Upper lobe of left lung (tissue), 6 donors: ENCODE measurements at regions not wholly inside any gene's neighbourhood (a gene's known extent, or its start where the extent isn't known, plus 50 kb on each side); places are given as distances from the start of the nearest gene placed in this dataset.
"Not testable (repeated sequence)": the region's sequence is repeated elsewhere in the genome, so short reads cannot be mapped to it uniquely, and the experiment has no call there.

Experiments
- ATAC-seq, 2 donors: fragments of 200-7000 bp; cut with Tn5 transposase; one replicate each; pipeline ENCODE4 v1.9.1; 2022; ENCODE audit warnings: mild to moderate bottlenecking in 2 of 2, moderate library complexity in 2 of 2; ENCODE audit not compliant: low FRiP score in 2 of 2
- DNase-seq, 2 donors: peaks; one replicate each; pipeline ENCODE4 v3.0.0-alpha.2; 2019 to 2020
- H3K27ac ChIP-seq, 4 donors: fragments of 200-600 bp; sonication (generic); one replicate each; pipeline ENCODE4 v1.5.1; 2016 to 2019
- H3K27me3 ChIP-seq, 4 donors: fragments of 200-600 bp; sonication (generic); one replicate each; pipeline ENCODE4 v1.5.1; 2017 to 2019
- H3K36me3 ChIP-seq, 4 donors: fragments of 200-600 bp; sonication (generic); one replicate each; pipeline ENCODE4 v1.5.1; 2016 to 2019
- H3K4me1 ChIP-seq, 4 donors: fragments of 200-600 bp; sonication (generic); one replicate each; pipeline ENCODE4 v1.5.1; 2018 to 2019
- H3K4me3 ChIP-seq, 4 donors: fragments of 200-600 bp; sonication (generic); one replicate each; pipeline ENCODE4 v1.5.1; 2017 to 2019; ENCODE audit warnings: mild to moderate bottlenecking in 2 of 4, moderate library complexity in 1 of 4
- H3K9me3 ChIP-seq, 4 donors: fragments of 200-600 bp; sonication (generic); one replicate each; pipeline ENCODE4 v1.5.1; 2018 to 2019
- EP300 ChIP-seq, 4 donors: sonication (generic); formaldehyde crosslinking; IDR thresholded peaks; one replicate each; pipeline ENCODE4 v1.5.1; 2017; ENCODE audit warnings: antibody characterized with exemption in 4 of 4, control low read depth in 2 of 4
- POLR2A ChIP-seq, 4 donors: fragments of 450-650 bp; IDR thresholded peaks; one replicate each; pipeline ENCODE4 v1.5.1; 2016 to 2017; ENCODE audit warnings: antibody characterized with exemption in 4 of 4, mild to moderate bottlenecking in 2 of 4
- POLR2AphosphoS5 ChIP-seq, 2 donors: sonication (generic); formaldehyde crosslinking; IDR thresholded peaks; one replicate each; pipeline ENCODE4 v1.5.1; 2017; ENCODE audit warnings: antibody characterized with exemption in 2 of 2
- WGBS, 2 donors: methylation state at CpG; one replicate each; pipeline ENCODE4 v1.1.5; 2017 to 2018; 5-methylcytosine and 5-hydroxymethylcytosine counted together
- TF ChIP-seq, protein P1 (sequence below), 6 experiments: fragments of 450-650 bp in 4 of 6; fragments of 200-600 bp in 2 of 6; sonication (generic) in 2 of 6; IDR thresholded peaks; one replicate each; pipeline ENCODE4 v1.5.1; 2016 to 2019; ENCODE audit warnings: antibody characterized with exemption in 6 of 6
- donor health status: DM: no; HTN: no; CAD: no; lungs with moderate emphysema.
- donor health status: DM: no; HTN: yes; CAD: no; lungs with severe emphysema.

DNA sequence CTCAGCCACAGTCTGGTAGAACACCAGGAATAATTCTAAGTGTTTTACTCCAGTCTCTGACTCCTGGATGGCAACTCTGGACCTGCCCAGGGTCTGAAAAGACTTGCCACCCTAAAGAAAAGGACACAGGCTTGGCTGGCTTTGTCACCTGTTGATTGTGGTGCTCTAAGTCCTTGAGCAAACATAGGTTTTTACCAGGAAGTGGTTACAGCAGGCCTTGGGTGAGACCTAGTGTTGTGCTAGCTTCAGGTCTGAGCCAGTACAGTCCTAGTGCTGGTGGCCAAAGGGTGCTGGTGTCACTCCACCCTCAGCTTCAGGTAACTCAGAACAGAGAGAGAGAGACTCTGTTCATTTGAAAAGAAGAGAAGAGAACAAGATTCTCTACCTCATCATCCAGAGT, 1239.4 kb upstream of the CRIM1 start:
- Histone ChIP-seq H3K4me1 (no peaks in the 10 kb centered on the region), H3K9me3 (no peaks in the 10 kb centered on the region), H3K27ac (no peak overlapping the region), H3K36me3 (no peaks in the 10 kb centered on the region), H3K27me3 (no peaks in the 10 kb centered on the region), H3K4me3 (no peak overlapping the region)
- TF ChIP-seq, protein P1, sequence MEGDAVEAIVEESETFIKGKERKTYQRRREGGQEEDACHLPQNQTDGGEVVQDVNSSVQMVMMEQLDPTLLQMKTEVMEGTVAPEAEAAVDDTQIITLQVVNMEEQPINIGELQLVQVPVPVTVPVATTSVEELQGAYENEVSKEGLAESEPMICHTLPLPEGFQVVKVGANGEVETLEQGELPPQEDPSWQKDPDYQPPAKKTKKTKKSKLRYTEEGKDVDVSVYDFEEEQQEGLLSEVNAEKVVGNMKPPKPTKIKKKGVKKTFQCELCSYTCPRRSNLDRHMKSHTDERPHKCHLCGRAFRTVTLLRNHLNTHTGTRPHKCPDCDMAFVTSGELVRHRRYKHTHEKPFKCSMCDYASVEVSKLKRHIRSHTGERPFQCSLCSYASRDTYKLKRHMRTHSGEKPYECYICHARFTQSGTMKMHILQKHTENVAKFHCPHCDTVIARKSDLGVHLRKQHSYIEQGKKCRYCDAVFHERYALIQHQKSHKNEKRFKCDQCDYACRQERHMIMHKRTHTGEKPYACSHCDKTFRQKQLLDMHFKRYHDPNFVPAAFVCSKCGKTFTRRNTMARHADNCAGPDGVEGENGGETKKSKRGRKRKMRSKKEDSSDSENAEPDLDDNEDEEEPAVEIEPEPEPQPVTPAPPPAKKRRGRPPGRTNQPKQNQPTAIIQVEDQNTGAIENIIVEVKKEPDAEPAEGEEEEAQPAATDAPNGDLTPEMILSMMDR (IDR thresholded peaks at IDR 0.05) = no peak
- TF ChIP-seq POLR2AphosphoS5 (IDR thresholded peaks at IDR 0.05) (no peak), EP300 (IDR thresholded peaks at IDR 0.05) (no peak), POLR2A (IDR thresholded peaks at IDR 0.05) (no peak)
- ATAC-seq = no peak
- no peak for DNase-seq

DNA sequence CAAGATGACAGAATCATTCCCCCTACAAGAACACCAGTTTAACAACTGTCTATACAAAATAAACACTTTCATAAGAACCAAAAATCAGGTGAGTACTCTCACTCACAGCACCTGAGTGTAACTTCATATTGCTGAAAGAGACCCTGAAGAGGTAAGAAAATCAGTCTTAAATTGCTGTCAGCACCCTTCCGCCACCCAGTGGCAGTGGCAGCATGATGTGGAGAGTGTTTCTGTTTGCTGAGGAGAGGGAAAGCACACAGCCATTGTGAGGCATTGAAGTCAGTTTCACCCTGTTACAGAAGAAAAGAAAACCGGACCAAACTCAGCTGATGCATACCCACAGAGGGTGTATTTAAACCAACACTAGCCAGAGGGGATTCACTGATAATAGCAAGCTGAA, 1240.8 kb upstream of the CRIM1 start:
- H3K27ac ChIP-seq = no peak overlapping the region
- H3K9me3 ChIP-seq = no peaks in the 10 kb centered on the region
- ATAC-seq = no peak
- no peaks in the 10 kb centered on the region for H3K36me3 ChIP-seq
- DNase-seq = no peak
- no peaks in the 10 kb centered on the region for H3K4me1 ChIP-seq
- 71% methylated on average over 2 of the region's 2 CpGs for WGBS, 2 donors
- TF ChIP-seq EP300 (IDR thresholded peaks at IDR 0.05) (no peak), POLR2A (IDR thresholded peaks at IDR 0.05) (no peak)
- TF ChIP-seq, protein P1 (IDR thresholded peaks at IDR 0.05) = no peak
- H3K27me3 ChIP-seq = no peaks in the 10 kb centered on the region
- no peak overlapping the region for H3K4me3 ChIP-seq

DNA sequence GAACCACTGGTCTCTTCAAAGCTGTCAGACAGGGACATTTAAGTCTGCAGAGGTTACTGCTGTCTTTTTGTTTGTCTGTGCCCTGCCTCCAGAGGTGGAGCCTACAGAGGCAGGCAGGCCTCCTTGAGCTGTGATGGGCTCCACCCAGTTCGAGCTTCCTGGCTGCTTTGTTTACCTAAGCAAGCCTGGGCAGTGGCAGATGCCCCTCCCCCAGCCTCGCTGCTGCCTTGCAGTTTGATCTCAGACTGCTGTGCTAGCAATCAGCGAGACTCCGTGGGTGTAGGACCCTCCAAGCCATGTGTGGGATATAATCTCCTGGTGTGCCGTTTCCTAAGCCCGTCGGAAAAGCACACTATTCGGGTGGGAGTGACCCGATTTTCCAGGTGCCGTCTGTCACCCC, 1243.2 kb upstream of the CRIM1 start:
- H3K27ac ChIP-seq, ATAC-seq, H3K9me3 ChIP-seq, H3K27me3 ChIP-seq, H3K36me3 ChIP-seq, H3K4me3 ChIP-seq, H3K4me1 ChIP-seq, DNase-seq: not testable (repeated sequence)
- WGBS, 2 donors = 69 to 100% methylated on average over 1 to 7 of the region's 10 CpGs

DNA sequence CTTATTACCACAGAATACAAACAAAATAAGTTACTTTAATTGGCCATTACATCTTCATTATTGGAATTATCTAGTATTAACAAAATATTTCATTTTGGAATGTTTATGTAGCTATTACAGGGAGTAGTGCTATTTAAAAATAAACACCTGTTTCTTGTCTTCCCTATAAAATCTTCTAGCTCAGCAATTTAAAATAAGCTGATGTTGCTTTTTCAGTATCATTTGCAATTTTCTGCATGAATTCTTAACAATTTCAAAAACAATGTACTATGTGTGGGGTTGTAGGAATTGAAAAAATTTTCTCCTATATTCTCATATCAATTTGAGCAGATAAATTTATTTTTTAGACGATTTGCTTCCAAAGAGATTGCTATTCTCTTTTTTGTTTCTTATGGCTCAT, 1251.3 kb upstream of the CRIM1 start:
- ATAC-seq = no peak
- 78 to 79% methylated on average over 1 of the region's 1 CpG for WGBS, 2 donors

DNA sequence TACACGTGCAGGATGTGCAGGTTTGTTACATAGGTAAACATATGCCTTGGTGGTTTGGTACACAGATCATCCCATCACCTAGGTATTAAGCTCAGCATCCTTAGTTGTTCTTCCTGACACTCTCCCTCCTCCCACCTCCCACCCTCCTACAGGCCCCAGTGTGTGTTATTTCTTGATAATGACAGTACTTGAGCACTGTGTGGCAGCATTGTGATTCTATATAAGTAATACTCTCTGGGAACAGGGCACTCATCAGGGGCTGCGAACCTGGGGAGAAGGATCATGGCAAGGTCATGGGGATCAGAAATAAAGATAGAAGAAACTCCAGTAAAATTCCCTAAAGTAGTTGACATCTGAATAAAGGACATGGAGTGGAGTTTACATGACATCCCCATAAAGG, 1256.2 kb upstream of the CRIM1 start:
- DNase-seq (no peak), ATAC-seq (no peak)
- peaks cover 0 to 8% (median 0%) of the 10 kb centered on the region in 4 donors for H3K9me3 ChIP-seq
- H3K27ac ChIP-seq = no peak overlapping the region
- H3K4me1 ChIP-seq = no peaks in the 10 kb centered on the region
- H3K4me3 ChIP-seq = no peak overlapping the region
- H3K27me3 ChIP-seq = no peaks in the 10 kb centered on the region
- TF ChIP-seq, protein P1 (IDR thresholded peaks at IDR 0.05) = no peak
- TF ChIP-seq POLR2AphosphoS5 (IDR thresholded peaks at IDR 0.05) (no peak), EP300 (IDR thresholded peaks at IDR 0.05) (no peak), POLR2A (IDR thresholded peaks at IDR 0.05) (no peak)
- H3K36me3 ChIP-seq = no peaks in the 10 kb centered on the region
- 48 to 67% methylated on average over 2 of the region's 2 CpGs for WGBS, 2 donors

More for the DNA sequence above, 1251.3 kb upstream of the CRIM1 start:
- no peak for DNase-seq
- Histone ChIP-seq H3K4me1 (no peaks in the 10 kb centered on the region), H3K27me3 (no peaks in the 10 kb centered on the region), H3K9me3 (peaks cover 0 to 8% (median 0%) of the 10 kb centered on the region in 4 donors), H3K36me3 (no peaks in the 10 kb centered on the region), H3K27ac (no peak overlapping the region), H3K4me3 (no peak overlapping the region)
- TF ChIP-seq, protein P1 (IDR thresholded peaks at IDR 0.05) = no peak
- no peak for TF ChIP-seq POLR2AphosphoS5 (IDR thresholded peaks at IDR 0.05)
